HEK293T (cell line): ENCODE measurements at regions not wholly inside any gene's neighbourhood (a gene's known extent, or its start where the extent isn't known, plus 50 kb on each side); places are given as distances from the start of the nearest gene placed in this dataset.

ENCODE experiments used
- BHLHE40 ChIP-seq: fragments of 450-650 bp; IDR thresholded peaks from 2 replicates; pipeline ENCODE4 v1.6.1; 2016; ENCODE audit warnings: mild to moderate bottlenecking, moderate library complexity, borderline replicate concordance
- FOXM1 ChIP-seq: fragments of 450-650 bp; IDR thresholded peaks from 2 replicates; pipeline ENCODE4 v1.6.1; 2017; ENCODE audit warnings: mild to moderate bottlenecking, borderline replicate concordance
- HDGF ChIP-seq: fragments of 450-650 bp; IDR thresholded peaks from 2 replicates; pipeline ENCODE4 v1.6.1; 2017; ENCODE audit warnings: antibody characterized with exemption, borderline replicate concordance
- NFRKB ChIP-seq: fragments of 450-650 bp; IDR thresholded peaks from 2 replicates; pipeline ENCODE4 v1.6.1; 2016; ENCODE audit warnings: mild to moderate bottlenecking, moderate library complexity
- ZNF384 ChIP-seq: fragments of 450-650 bp; IDR thresholded peaks from 2 replicates; pipeline ENCODE4 v1.6.1; 2016

DNA sequence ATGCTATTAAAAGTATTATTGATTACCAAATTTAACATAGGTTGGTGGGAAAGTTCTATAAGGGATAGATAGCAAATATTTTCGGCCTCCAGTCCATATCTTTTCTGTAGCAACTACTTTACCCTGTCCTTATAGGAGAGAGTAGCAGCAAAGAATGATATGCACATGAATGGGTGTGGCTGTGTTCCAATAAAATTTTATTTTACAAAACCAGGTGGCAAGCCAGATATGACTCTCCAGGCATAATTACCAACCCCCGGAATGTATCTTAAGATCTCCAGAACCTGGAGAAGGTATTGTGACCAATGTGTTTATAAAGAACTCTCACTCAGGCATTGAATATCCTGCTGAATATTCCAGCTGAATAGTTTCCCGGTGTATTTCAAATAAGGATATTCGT lies 1461.2 kb downstream of the MAT2B start:
- TF ChIP-seq FOXM1 (no peak), HDGF (no peak), ZNF384 (no peak), NFRKB (no peak), BHLHE40 (no peak)
